HG02970 (cell line): ENCODE measurements at regions not wholly inside any gene's neighbourhood (a gene's known extent, or its start where the extent isn't known, plus 50 kb on each side); places are given as distances from the start of the nearest gene placed in this dataset.
"Not testable (repeated sequence)": the region's sequence is repeated elsewhere in the genome, so short reads cannot be mapped to it uniquely, and the experiment has no call there.

Experiments
- ATAC-seq: cut with Tn5 transposase; IDR thresholded peaks from one replicate; pipeline ENCODE4 v1.9.1; 2021; ENCODE audit warnings: mild to moderate bottlenecking, moderate library complexity, moderate number of reproducible peaks; ENCODE audit not compliant: unreplicated experiment, low FRiP score

DNA sequence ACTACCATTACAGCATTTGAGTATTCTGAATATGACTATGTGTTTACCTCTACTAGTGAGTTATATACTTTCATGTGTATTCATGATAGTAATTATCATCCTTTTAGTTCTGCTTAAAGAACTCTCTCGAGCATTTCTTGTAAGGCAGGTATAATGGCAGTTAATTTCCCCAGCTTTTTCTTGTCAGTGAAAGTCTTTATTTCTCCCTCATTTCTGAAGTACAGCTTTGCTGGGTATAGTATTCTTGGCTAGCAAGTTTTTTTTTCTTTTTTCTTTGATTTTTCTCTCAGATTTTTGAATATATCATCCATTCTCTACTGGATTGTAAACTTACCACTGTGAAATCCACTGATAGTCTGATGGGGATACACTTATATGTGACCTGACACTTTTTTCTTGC is 165.9 kb upstream of the ARHGAP5 start:
- no peak for ATAC-seq

DNA sequence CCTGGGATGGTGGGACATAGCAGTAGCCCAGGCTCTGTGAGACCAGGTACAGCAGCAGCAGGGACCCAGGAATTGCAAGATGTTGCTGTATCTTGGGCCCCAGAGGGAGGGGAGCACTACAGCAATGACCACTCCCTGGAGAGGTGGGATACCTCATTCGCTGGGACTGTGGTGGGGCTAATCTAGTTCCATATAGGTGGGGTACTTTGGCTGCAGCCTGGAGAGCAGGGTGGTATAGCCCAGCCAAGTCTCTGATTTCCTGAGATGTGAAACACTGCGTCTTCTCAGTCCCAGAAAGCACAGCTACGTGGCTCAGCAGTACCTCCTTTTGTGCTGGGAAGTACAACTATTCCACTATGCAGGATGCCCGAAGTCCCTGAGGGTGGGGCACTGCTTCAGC is 163.7 kb upstream of the ARHGAP5 start:
- no peak for ATAC-seq

DNA sequence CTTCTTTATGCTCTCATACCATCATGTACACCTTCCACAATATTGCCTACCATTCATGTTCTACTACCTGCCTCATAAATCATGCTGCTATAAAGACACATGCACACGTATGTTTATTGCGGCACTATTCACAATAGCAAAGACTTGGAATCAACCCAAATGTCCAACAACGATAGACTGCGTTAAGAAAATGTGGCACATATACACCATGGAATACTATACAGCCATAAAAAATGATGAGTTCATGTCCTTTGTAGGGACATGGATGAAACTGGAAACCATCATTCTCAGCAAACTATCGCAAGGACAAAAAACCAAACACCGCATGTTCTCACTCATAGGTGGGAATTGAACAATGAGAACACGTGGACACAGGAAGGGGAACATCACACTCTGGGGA is 158.8 kb upstream of the ARHGAP5 start:
- not testable (repeated sequence) for ATAC-seq

DNA sequence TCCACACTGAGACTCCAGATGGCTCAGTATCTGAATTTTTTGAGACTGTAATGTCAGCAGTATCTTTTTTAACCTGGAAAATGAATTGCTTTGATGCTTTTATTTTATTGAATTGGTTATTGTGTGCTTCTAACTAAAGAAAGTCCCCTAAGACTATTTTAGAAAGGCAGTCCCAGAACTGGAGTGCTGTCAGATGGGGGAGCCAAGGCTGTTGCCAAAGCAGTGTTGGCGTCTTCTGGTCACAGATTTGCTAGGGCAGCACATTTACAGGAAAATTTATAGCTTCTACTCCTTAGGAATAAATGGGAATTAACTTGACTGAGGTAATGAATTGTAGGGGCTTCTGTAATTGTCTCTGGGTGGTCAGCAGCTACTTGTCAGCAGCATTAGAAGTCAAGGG is 157.1 kb upstream of the ARHGAP5 start:
- ATAC-seq: no peak

DNA sequence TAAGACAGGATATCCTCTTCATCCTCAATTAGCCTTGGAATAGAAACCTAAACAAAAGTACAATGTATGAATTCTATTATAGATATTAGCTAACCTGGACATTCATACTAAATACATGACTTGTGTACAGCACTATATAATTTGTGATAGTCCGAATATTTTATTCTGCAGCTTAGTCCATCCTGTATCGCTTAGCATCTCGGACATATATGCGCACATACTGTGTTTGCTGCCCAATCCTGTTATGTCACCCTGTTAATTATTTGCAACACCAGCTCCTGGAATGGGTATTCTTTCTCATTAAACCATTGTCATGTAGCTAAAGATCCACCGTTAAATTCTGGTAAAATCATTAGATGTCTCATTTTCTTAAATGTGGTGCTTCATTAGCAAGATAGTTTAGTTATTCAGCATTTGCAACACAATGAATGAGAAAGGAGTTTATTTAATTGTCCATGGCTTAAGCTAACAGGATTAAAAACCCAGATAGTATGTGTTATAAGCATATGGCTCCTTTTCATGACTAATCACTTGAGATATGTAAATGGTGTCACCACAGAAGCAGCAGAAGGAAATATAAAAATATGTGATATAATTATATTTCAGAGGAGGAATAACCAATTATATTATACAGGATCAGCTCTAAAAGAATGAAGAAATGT is 156.0 kb upstream of the ARHGAP5 start:
- ATAC-seq: no peak

DNA sequence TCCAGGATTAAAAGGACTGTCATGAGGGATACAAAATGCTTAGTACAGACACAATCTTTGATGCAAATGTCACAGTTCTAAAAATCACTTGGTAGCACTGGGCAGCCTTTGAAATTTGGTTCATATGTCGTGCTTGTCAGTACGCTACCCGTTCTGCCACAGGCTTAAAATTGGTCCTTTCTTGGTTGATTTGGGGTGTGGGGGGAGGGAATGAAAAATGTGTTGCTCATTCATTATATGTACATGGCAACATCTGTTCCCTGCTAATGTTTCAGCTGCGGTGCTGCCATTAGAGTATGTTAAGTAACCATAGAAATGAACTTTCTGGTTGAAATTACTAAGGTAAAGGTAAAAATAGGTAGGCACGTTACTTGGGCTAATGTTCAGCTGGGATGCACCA is 155.4 kb upstream of the ARHGAP5 start:
- ATAC-seq: no peak

DNA sequence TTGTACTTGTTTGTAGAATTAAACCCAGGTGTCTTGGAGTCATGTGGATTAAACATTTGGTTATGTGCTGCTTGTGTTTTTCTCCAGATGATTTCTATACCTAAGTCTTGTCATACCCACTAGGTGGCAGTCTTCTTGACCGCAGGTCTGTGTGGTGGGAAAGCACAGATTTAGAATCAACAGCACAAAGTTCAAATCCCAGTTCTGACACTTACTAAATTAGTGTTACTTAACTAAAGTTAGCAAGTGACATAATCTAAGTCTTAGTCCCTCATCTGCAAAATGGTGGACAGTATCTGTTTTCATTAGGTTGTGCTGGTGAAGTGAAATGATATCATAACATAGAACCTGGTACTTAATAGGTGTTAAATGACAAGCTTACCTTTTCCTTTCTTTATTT is 151.0 kb upstream of the ARHGAP5 start:
- no peak for ATAC-seq

DNA sequence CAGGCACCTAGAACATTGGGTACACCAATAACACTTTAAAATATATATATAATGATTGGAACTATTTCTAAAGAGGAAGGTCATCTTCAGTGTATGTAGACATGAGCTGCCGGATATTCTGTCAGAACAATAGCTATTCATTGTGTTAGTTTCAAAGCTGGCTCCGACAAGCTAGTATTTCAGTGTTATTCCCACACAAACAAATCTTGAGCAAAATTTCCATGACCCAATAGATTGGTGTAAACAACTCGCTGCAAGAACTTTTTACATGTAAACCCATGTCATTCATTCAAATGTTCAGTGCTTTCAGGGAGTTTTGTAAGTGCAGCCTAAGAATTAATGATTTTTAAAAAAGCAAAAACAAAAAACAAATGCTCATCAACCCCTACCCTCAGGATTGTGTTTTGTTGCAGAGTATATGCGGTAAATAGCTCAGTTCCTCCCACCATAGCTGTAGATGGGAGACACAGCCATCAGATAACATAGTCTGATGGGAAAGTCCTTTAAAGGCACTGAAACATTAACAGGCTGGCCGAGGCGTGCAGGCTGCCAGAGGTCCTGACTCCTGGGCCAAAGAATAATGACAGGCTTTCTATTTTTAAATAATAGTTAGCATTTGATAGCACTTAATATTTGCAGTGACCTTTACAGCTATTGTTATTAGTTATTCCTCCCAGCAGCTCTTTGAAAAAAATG is 150.3 kb upstream of the ARHGAP5 start:
- no peak for ATAC-seq

DNA sequence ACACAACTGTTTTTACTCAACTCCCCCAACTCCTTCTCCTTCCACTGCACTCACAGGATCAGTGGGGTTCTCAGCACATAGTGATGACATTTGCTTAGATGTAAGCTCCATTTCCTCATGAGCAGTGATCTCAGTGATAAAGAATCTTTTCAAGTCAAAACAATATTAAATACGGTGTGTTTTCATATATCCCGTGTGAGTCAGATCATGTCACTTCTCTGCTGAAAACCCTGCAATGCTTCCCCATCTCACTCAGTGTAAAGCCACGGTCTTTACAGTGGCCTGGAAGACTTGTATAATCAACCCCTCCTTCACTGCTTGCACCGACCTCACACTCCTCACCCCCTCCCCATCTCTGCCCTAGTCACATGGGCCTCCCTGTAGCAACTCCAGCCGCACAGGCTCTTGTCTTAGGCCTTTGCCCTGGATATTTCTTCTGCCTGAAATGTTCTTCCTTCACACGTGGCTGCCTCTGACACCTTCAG is 149.7 kb upstream of the ARHGAP5 start:
- ATAC-seq: no peak

DNA sequence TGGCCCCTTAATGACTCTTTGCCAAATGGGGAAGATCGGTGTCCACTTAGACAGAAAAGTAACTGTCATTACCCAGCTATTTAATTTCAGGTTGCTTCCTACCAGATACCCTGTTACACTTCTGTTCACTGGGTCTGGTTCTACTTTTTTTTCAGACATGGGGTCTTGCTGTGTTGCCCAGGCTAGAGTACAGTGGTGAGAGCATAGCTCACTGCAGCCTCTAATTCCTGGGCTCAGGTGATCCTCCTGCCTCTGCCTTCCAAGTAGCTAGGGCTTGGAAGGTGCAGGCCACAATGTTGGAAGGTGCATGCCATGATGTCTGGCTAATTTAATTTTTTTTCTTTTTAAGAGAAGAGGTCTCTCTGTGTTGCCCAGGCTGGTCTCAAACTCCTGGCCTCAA is 147.0 kb upstream of the ARHGAP5 start:
- no peak for ATAC-seq

DNA sequence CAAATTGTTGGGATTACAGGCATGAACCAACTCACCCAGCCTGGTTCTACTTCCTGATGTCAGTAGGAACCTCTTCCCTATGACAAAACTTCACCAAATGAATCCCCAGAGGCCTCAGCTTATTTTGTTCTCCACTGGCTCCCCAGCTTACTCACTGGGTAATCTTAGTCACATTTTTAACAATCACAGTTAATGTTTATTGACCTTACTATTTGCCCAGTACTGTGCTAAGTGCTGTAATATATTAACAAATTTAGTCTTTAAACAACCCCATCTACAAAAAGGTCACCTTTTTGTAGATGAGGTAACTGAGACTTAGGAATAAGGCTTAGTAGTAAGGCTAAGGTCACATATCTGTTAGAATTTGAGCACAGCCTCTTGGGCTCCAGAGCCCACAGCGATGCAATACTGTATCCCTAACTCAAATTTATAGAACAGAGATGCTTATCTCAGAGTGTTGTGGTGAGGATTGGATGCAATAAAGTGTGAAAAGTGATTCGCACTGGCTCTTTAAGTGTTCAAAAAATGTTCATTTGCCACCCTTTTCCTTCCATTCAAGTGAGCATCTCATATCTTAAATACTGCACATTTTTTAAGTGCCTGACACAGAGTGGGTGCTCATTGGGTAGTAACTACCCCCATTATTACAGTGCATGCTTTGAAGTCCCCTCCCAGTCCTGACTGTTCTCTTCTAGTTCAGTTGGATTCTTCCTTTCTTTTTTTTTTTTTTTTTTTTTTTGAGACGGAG is 146.4 kb upstream of the ARHGAP5 start:
- no peak for ATAC-seq

DNA sequence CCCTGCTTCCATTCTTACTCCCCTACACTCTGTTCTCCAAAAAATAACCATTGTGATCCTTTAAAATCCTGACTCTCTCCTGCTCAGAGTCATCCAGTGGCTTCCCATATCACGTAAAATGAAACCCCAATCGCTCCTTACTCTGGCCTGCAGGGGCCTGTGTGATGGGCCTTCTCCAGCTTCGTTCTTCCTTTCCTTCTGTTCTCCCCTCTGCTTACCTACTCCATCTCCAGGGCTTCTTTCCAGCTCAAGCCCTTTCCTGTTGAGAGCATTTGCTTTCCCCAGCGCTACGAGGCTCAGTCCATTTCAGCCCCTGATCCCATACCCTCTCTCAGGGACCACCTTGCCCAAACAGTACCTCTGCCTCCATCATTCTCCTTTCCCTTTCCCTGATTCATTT is 144.4 kb upstream of the ARHGAP5 start:
- no peak for ATAC-seq

DNA sequence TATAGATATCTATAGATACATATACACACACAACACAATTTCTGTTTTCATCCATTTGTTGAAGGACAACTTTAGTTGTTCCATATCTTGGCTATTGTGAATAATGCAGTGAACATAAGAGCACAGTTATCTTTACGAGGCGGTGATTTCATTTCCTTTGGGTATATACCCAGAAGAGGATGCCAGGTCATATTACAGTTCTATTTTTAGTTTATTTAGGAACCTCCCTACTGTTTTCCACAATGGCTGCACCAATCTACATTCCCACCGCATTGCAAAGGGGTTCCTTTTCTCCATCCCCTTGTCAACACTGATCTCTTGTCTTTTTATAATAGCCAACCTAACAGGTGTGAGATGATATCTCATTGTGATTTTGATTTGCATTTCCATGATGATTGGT is 143.4 kb upstream of the ARHGAP5 start:
- no peak for ATAC-seq

DNA sequence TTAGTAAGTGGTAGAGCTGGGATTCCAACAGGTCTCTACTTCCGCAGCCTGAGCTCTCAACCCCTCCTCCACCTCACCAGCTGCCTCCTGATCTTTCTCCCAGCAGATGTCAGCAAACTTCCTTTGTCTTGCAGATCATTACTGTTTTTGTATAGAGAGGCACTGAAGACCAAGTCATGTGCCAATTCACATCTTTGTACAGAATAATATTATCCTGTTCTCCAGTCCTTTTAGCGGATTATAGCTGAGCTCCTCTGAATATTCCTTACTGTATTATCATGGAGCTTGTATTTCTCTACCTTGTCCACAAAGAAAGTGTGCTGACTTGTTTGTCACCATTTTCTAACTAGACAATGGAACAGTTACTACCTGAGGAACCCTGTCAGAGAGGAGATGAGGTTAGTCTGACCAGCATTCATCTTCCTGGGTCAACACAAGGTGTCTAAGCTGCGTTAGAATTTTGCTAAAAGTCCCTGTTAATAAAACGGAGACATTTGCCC is 142.3 kb upstream of the ARHGAP5 start:
- no peak for ATAC-seq

DNA sequence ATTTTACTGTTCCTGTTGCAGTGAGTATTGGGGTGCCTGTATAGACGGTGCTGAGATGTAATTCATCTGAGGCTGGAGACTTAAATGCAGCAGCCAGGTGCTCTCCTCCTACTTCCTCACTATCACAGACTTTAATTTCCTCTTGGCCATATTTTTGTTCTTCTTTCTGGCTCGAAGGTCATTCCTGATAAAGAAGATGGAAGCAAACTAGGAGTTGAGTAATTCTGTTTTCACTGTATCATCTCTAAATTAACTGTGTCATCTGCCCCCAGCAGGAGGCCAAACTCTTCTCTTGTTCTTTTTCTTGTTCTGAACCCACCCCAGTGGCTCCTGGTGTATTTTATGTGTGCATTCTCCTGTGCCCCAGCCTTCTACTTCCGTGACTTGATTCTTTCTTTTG is 141.7 kb upstream of the ARHGAP5 start:
- no peak for ATAC-seq

DNA sequence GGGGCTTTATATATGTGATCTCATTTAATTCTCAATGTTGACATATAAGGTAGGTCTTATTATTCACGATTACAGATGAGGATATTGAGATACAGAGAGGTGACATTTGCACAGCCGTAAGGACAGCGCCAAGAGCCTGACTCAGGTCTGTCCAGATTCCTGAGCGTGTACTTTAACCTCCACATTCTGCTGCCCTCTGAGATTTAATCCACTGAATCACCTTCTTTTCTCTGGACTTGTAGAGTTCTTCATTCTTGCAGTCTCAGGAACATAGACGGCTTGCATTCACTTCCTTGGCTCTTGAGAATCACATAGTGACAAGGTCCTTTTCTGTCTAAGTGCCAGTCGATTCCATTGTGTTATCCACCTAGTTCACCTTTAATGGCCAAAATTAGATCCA is 141.0 kb upstream of the ARHGAP5 start:
- ATAC-seq: no peak

DNA sequence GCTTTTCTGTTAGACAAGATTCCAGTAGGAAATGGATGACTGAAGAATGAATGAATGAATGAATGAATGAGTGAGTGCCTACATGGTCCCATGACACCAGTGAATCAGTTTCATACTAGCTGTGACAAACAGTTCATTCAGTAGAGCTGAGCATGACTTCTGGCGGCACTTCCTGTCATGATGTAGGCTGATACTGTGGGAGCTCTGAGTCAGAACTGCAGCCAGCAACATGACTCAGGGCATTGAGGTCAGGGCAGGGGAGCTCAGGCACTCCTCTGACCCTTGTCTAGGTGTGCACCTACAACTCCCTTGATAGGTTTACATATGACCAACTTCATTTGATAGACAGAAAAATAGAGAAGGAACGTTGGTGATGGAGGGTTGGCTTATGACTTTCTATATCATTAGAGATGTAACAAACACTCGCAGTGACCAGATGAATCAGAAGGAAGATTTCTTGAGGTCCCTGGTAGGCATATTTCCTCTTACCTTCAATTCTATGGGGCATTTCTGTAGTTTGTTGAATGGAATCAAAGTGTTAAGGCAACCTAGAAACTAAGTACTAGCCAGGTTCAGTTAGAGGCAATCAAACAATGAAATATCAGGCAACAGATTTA is 139.3 kb upstream of the ARHGAP5 start:
- peak; percentile 96 for ATAC-seq

DNA sequence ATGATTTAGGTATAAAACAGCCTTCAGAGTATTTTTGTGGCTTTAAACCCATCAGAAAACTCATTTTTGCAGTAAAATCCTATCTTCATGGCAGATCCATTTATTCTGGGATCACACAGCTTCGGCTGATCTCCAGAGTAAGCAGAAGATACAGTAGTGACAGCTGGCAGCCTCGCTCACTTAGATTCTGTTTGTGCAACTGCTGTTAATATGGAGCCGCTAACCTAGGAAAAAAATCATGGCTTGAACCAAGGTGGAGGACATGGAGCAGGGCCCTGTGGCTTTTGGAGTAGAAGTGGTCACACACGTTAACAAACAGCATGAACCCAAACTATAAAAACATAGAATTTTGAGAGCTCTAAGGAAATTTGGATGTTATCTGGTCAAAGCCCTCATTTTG is 137.2 kb upstream of the ARHGAP5 start:
- no peak for ATAC-seq

DNA sequence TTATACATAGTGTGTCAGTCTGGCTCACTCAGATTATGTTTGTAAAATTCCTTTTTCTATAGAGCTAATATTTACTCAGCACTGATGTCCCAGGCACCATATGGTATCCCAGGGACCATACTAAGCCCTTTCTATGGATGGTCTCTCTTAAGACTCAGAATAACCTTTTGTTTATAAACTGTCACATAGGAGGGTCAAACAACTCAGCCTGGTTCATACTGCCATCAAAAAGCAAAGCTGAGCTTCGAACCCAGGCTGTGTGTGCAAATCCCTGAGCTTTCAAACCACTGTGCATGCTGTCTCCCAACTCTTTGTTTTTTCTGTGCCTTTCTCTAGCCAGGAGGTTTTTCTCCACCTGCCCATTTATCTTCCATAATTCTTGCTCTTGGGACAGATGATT is 135.6 kb upstream of the ARHGAP5 start:
- ATAC-seq: no peak

DNA sequence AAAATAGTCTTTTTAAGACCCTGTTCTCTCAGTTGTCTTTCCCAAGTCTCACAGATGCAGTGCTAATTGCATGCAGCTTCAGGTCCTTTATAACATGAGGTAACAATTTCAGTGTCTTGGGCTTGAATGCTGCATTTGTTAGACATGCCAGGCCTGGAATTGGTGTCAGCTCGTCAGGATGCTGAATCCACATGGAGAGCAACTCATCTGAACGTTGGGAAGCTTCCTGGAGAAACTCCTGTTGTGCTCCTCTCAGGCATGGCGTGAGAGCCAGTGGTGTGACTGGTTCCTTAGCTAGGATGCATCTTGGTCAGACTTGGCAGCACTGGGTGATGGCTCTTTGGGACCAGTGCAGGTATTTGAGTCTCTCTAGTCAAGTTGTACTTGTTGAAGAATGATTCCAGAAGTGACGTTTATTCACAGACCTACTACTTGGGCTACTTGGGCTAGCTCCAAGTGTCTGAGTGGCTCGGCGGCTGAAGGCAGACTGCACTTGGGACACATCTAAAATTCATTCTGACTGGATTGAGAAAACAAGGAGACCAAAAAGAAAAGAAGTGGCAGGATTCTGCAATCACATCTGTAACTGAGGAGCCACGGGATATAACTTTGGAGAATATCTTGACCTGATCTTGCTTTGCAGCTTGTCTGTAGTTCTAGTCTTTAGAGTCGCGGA is 134.8 kb upstream of the ARHGAP5 start:
- no peak for ATAC-seq
